ENCODE measurements at regions not wholly inside any gene's neighbourhood (a gene's known extent, or its start where the extent isn't known, plus 50 kb on each side); places are given as distances from the start of the nearest gene placed in this dataset.

DNA sequence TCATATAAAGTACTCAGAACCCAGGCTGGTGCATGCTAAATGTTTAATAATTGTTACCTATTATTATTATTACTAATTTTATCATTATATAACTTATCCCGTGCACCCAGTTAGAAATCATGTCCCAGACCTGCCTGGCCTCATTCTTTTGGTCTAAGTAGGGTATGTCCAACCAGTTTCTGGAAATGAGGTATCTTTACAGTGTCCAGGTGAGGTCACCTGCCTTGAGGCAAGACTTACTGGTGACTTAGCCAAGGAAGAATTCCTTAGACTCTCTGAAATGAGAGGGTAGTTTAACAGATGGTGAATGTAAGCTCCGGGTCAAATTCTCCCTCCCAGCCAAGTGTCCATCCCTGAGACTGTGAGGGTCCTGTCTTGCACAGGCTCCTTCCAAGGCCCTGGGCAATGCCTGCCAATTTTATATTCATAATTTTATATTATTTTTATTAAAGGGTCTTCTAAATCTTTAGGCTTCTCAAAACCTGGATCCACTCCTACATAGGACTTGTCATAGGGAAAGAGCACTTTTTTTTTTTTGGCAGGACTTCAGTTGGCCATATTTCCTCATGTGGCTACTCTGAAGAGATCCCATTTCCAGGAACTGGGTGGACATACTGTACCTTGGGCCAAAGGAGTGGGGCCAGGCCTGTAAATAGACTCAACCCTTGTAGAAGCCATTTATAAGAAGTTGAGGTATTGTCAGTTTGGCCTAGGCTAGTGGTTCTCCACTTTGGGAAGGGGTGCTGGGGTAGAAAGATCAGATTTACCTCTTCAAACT lies 96.7 kb upstream of the KCNA3 start:
- ChIA-PET POLR2A (no interaction called here), CTCF (ENCODE audit: low intra/inter-chr PET ratio, low total read pairs) (no interaction called here)
- no peak overlapping the region for H3K4me2 ChIP-seq (ENCODE audit: low read depth, low read length)
- no peaks in the 10 kb centered on the region for H3K79me2 ChIP-seq (ENCODE audit: insufficient read depth, low read length)
- no peak overlapping the region for H3K4me3 ChIP-seq (replicated peaks in 1 of 3; ENCODE audit: insufficient read depth in 1 of 3, low read depth in 2 of 3, low read length in 3 of 3)
- WGBS (ENCODE audit: low lambda C conversion rate): 0% methylated on average over 2 of the region's 2 CpGs
- intact Hi-C loops (cut with micrococcal nuclease; ENCODE audit: unreplicated experiment) (no loop called here), in situ Hi-C loops (cut with HindIII; ENCODE audit: extremely low pct_ligation_motif_present, low pct_unique_long_range_greater_than_20kb) (no loop called here)
- no peak for FAIRE-seq
- H3K27ac ChIP-seq (ENCODE audit: extremely low read length, insufficient read depth, low read length): no peak overlapping the region
- no peak for DNase-seq (ENCODE audit: low spot score)
- no peak for ATAC-seq
- no peaks in the 10 kb centered on the region for H4K20me1 ChIP-seq (ENCODE audit: insufficient read depth, low read length)
- no peaks in the 10 kb centered on the region for H3K9me3 ChIP-seq (ENCODE audit: low read length)
- BruUV-seq (replicated peaks): no TSS peak
- peaks cover 0 to 3% of the 10 kb centered on the region in 2 experiments; a peak in 1 of 5 replicates for H3K27me3 ChIP-seq (ENCODE audit: control insufficient read depth in 1 of 2, insufficient read depth in 2 of 2, low read length in 2 of 2)
- H2AFZ ChIP-seq (ENCODE audit: low read length): no peak overlapping the region
- H3K4me1 ChIP-seq (ENCODE audit: insufficient read depth, low read length): no peaks in the 10 kb centered on the region
- H3K9ac ChIP-seq (ENCODE audit: insufficient read depth, low read depth, low read length): no peak overlapping the region
- no peaks in the 10 kb centered on the region for H3K36me3 ChIP-seq (replicated peaks in 1 of 2; ENCODE audit: control insufficient read depth in 1 of 2, insufficient read depth in 2 of 2, low read length in 2 of 2)
- no peak for TF ChIP-seq POLR2G (IDR thresholded peaks at IDR 0.05; ENCODE audit: low read depth, low read length)
- no peak for TF ChIP-seq ATF6 (CRISPR knock-in tag; conservative IDR thresholded peaks at IDR 0.05)
- no peak for TF ChIP-seq THAP9 (CRISPR knock-in tag; IDR thresholded peaks at IDR 0.05; ENCODE audit: borderline replicate concordance)
- no peak for TF ChIP-seq POGK (CRISPR knock-in tag; conservative IDR thresholded peaks at IDR 0.05)
- TF ChIP-seq ZKSCAN8 (CRISPR knock-in tag; IDR thresholded peaks at IDR 0.05; ENCODE audit: borderline replicate concordance): no peak
- TF ChIP-seq KDM1A (CRISPR knock-in tag; IDR thresholded peaks at IDR 0.05): no peak
- TF ChIP-seq ZNF292 (CRISPR knock-in tag; IDR thresholded peaks at IDR 0.05; ENCODE audit: borderline replicate concordance, low read depth): no peak
- TF ChIP-seq BHLHE40 (IDR thresholded peaks at IDR 0.05; ENCODE audit: low read length): no peak
- no peak for TF ChIP-seq ZMYM2 (CRISPR knock-in tag; IDR thresholded peaks at IDR 0.05)
- no peak for TF ChIP-seq ZSCAN25 (CRISPR knock-in tag; IDR thresholded peaks at IDR 0.05)
- TF ChIP-seq MAZ (IDR thresholded peaks at IDR 0.05; ENCODE audit: borderline replicate concordance, low read depth, low read length): no peak
- TF ChIP-seq MAZ (CRISPR knock-in tag; IDR thresholded peaks at IDR 0.05; ENCODE audit: low read depth): no peak
- no peak for TF ChIP-seq ZNF572 (CRISPR knock-in tag; IDR thresholded peaks at IDR 0.05)
- TF ChIP-seq ARID3A (IDR thresholded peaks at IDR 0.05; ENCODE audit: low read depth, low read length): no peak
- TF ChIP-seq SETDB1 (CRISPR knock-in tag; IDR thresholded peaks at IDR 0.05; ENCODE audit: borderline replicate concordance): no peak
- TF ChIP-seq ZNF7 (CRISPR knock-in tag; IDR thresholded peaks at IDR 0.05): no peak
- no peak for TF ChIP-seq SALL2 (CRISPR knock-in tag; IDR thresholded peaks at IDR 0.05)
